ENCODE measurements at regions not wholly inside any gene's neighbourhood (a gene's known extent, or its start where the extent isn't known, plus 50 kb on each side); places are given as distances from the start of the nearest gene placed in this dataset.

- no peak for DNase-seq (ENCODE audit: low read depth)
- no peak overlapping the region for H3K4me3 ChIP-seq (ENCODE audit: low read depth, low read length)
- TF ChIP-seq MYC (IDR thresholded peaks at IDR 0.05; ENCODE audit: low read depth, low read length) = no peak
- TF ChIP-seq POLR2A (IDR thresholded peaks at IDR 0.05; ENCODE audit: extremely low read depth, insufficient read length) = no peak
- TF ChIP-seq MAX (IDR thresholded peaks at IDR 0.05; ENCODE audit: low read depth, low read length) = no peak
- no peak for TF ChIP-seq CTCF (IDR thresholded peaks at IDR 0.05; ENCODE audit: low read depth, low read length)
Measured at GRCh38 chr7:49396229-49396628, 377.2 kb upstream of the VWC2 start.

- no peak for DNase-seq (ENCODE audit: low read depth)
- H3K4me3 ChIP-seq (ENCODE audit: low read depth, low read length) = no peak overlapping the region
- TF ChIP-seq POLR2A (IDR thresholded peaks at IDR 0.05; ENCODE audit: extremely low read depth, insufficient read length) (no peak), MAX (IDR thresholded peaks at IDR 0.05; ENCODE audit: low read depth, low read length) (no peak), CTCF (IDR thresholded peaks at IDR 0.05; ENCODE audit: low read depth, low read length) (no peak), MYC (IDR thresholded peaks at IDR 0.05; ENCODE audit: low read depth, low read length) (no peak)
Measured at GRCh38 chr7:49397750-49398149, 375.7 kb upstream of the VWC2 start.

- no peak for DNase-seq (ENCODE audit: low read depth)
- TF ChIP-seq POLR2A (IDR thresholded peaks at IDR 0.05; ENCODE audit: extremely low read depth, insufficient read length) (no peak), CTCF (IDR thresholded peaks at IDR 0.05; ENCODE audit: low read depth, low read length) (no peak), MYC (IDR thresholded peaks at IDR 0.05; ENCODE audit: low read depth, low read length) (no peak), MAX (IDR thresholded peaks at IDR 0.05; ENCODE audit: low read depth, low read length) (no peak)
- H3K4me3 ChIP-seq (ENCODE audit: low read depth, low read length) = no peak overlapping the region
Measured at GRCh38 chr7:49398236-49398635, 375.2 kb upstream of the VWC2 start.

- H3K4me3 ChIP-seq (ENCODE audit: low read depth, low read length) = no peak overlapping the region
- DNase-seq (ENCODE audit: low read depth) = no peak
- TF ChIP-seq MAX (IDR thresholded peaks at IDR 0.05; ENCODE audit: low read depth, low read length) = no peak
- no peak for TF ChIP-seq MYC (IDR thresholded peaks at IDR 0.05; ENCODE audit: low read depth, low read length)
- TF ChIP-seq CTCF (IDR thresholded peaks at IDR 0.05; ENCODE audit: low read depth, low read length) = no peak
- no peak for TF ChIP-seq POLR2A (IDR thresholded peaks at IDR 0.05; ENCODE audit: extremely low read depth, insufficient read length)
Measured at GRCh38 chr7:49398746-49399145, 374.7 kb upstream of the VWC2 start.

GRCh38 chr7:49400891-49401550 is 372.4 kb upstream of the VWC2 start:
- TF ChIP-seq CTCF (IDR thresholded peaks at IDR 0.05; ENCODE audit: low read depth, low read length) (no peak), POLR2A (IDR thresholded peaks at IDR 0.05; ENCODE audit: extremely low read depth, insufficient read length) (no peak), MYC (IDR thresholded peaks at IDR 0.05; ENCODE audit: low read depth, low read length) (no peak), MAX (IDR thresholded peaks at IDR 0.05; ENCODE audit: low read depth, low read length) (no peak)

More at GRCh38 chr7:49400891-49401550, 372.4 kb upstream of the VWC2 start:
- no peak overlapping the region for H3K4me3 ChIP-seq (ENCODE audit: low read depth, low read length)
- no peak for DNase-seq (ENCODE audit: low read depth)
